Activated naive CD4-positive, alpha-beta T cell treated with anti-CD3 and anti-CD28 coated beads, Interleukin-2, amount 10 ng/mL, durations not matched to agents 7 days and 5 days (primary cell): ENCODE measurements at regions not wholly inside any gene's neighbourhood (a gene's known extent, or its start where the extent isn't known, plus 50 kb on each side); places are given as distances from the start of the nearest gene placed in this dataset.
"Not testable (repeated sequence)": the region's sequence is repeated elsewhere in the genome, so short reads cannot be mapped to it uniquely, and the experiment has no call there.

Experiments
- CTCF ChIA-PET: fragments of 350-600 bp; sonication (Branson Sonifier 250); formaldehyde crosslinking; loops from one replicate; lab custom pipeline; 2021; ENCODE audit warnings: antibody characterized with exemption; lab: Charles Lee
- DNase-seq: peaks from one replicate; pipeline ENCODE4 v3.0.0-alpha.2; 2020
- H3K27ac Mint-ChIP-seq: one replicate; pipeline ENCODE4 v1.8.0; 2021; ENCODE audit warnings: mild to moderate bottlenecking, moderate library complexity, mixed read lengths
- H3K27me3 Mint-ChIP-seq: one replicate; pipeline ENCODE4 v1.8.0; 2021; ENCODE audit warnings: mild to moderate bottlenecking, mixed read lengths
- H3K36me3 Mint-ChIP-seq: one replicate; pipeline ENCODE4 v1.8.0; 2021; ENCODE audit warnings: mixed read lengths
- H3K4me1 Mint-ChIP-seq: one replicate; pipeline ENCODE4 v1.8.0; 2021; ENCODE audit warnings: mixed read lengths
- H3K4me3 Mint-ChIP-seq: one replicate; pipeline ENCODE4 v1.8.0; 2021; ENCODE audit warnings: mild to moderate bottlenecking, moderate library complexity, mixed read lengths
- H3K9me3 Mint-ChIP-seq: one replicate; pipeline ENCODE4 v1.8.0; 2021; ENCODE audit warnings: mixed read lengths

DNA sequence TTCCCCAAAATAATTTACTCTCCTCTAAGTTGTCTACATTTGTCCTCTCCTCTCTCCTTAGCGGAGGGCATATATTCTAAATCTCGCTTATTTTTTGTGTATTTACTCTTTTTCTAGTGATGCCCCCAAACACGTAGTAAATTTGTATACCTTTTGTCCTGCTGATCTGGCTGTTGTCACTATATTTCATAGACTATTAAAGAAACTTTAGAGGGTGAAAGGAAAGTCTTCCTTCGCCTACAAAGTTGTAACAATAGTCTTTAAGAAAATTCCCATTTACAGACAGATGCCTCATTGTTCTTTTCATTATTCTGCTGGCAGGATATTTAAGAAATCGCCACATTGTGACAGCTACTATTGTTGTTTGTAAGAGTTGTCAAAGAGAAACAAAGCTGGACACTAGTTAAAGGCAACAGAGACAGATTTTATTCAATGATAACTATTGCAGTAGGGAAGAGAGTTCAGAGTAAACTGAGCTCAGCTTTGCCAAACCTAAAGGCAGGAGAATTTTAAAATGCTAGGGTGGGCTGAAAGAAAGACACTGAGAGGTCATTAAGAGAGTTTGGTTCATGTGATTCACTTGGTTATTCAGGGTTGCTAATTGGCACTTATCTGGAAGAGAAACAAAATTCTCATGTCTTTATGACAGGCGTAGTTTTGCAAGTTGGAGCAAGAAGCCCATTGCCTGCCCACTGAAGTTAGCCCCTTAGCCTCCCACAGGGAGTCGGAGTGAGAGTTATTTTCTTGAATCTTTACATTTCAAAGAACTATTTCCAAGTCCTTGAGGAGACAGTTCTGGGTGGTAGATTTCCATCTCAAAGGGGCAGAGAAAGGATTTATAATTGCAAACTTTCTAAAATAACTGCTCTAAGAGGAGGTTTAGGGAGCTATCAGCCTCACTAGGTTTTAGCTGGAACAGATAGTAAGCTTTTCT is 1272.5 kb upstream of the SEL1L start:
- CTCF ChIA-PET: no interaction called here
- DNase-seq: no peak
- Mint-ChIP-seq H3K4me3 (no peak overlapping the region), H3K36me3 (no peaks in the 10 kb centered on the region), H3K9me3 (peaks cover 14% of the 10 kb centered on the region), H3K27ac (no peak overlapping the region), H3K27me3 (no peaks in the 10 kb centered on the region), H3K4me1 (no peaks in the 10 kb centered on the region)

DNA sequence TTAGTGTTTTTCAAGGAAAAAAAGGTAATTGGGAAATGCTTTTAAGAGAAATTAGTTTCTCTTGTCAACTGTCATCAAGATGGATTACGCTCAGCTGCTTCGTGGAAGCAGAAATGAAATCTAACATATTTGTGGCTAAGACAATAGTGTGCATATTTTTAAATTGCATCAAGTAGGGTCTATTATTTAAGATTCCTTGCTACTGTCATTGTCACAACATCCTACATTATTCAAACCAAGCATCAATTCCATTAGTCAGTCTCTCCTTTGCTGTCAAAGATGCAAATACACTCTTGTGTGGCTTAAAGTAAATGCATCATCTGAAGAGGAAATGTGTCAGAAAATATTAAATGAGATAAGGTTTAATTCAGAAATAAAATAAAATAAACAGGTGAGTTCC is 1277.6 kb upstream of the SEL1L start:
- H3K27me3 Mint-ChIP-seq: no peaks in the 10 kb centered on the region
- no peaks in the 10 kb centered on the region for H3K36me3 Mint-ChIP-seq
- peaks cover 5% of the 10 kb centered on the region for H3K9me3 Mint-ChIP-seq
- no peak overlapping the region for H3K27ac Mint-ChIP-seq
- no peak for DNase-seq
- no peaks in the 10 kb centered on the region for H3K4me1 Mint-ChIP-seq
- CTCF ChIA-PET: no interaction called here
- H3K4me3 Mint-ChIP-seq: no peak overlapping the region

DNA sequence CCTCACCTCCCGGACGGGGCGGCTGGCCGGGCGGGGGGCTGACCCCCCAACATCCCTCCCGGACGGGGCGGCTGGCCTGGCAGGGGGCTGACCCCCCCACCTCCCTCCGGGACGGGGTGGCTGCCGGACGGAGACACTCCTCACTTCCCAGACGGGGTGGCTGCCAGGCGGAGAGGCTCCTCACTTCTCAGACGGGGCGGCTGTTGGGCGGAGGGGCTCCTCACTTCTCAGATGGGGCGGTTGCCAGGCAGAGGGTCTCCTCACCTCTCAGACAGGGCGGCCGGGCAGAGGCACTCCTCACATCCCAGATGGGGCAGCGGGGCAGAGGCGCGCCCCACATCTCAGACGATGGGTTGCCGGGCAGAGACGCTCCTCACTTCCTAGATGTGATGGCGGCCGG is 1280.7 kb upstream of the SEL1L start:
- H3K9me3 Mint-ChIP-seq, H3K36me3 Mint-ChIP-seq, CTCF ChIA-PET, H3K27me3 Mint-ChIP-seq, H3K27ac Mint-ChIP-seq, DNase-seq, H3K4me3 Mint-ChIP-seq, H3K4me1 Mint-ChIP-seq: not testable (repeated sequence)

DNA sequence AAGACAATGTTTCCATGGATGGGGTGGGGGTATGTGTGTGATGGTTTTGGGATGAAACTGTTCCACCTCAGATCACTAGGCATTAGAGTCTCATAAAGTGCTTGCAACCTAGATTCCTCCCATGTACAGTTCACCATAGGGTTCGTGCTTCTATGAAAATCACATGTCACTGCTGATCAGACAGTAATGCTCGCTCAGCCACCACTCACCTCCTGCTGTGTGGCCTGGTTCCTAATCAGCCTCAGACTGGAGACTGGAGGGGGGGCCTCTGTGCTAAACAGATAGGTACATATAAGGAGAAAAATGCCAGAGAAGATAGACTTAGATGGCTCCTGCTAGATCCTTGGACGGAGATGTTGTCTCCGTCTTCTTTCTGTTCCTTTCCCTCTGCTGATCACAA is 1296.9 kb upstream of the SEL1L start:
- H3K9me3 Mint-ChIP-seq: no peaks in the 10 kb centered on the region
- H3K27ac Mint-ChIP-seq: no peak overlapping the region
- H3K36me3 Mint-ChIP-seq: no peaks in the 10 kb centered on the region
- H3K4me3 Mint-ChIP-seq: no peak overlapping the region
- no peaks in the 10 kb centered on the region for H3K4me1 Mint-ChIP-seq
- CTCF ChIA-PET: no interaction called here
- DNase-seq: no peak
- H3K27me3 Mint-ChIP-seq: no peaks in the 10 kb centered on the region

DNA sequence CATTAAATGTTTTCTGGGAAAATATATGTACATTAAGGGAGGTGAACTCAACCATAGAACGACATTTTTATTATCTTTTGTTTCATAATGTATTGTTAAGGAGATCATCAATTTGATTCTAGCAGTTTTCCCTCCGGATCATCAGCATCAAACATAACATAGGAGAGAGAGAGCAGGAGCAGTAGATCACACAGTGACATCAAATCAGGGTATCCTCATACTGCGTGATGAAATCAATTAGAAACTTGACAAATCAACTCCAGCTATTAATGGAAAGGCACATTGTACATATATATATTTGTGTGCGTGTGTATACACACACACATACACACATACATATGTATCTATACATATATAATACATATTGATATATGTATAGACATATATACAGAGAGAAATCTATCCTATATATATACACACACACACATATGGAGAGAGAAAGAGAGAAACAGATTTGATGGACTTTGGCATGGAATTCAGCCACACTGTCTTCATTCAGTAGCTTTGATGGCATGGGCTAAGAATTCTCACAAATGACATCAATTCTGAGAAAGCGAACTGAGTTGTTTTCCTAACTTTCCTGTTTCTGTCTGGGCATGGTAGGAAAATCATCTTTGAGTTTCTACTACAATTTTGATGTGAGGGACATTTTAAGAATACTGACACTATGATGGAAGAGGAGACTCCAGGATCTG is 1302.8 kb upstream of the SEL1L start:
- DNase-seq: no peak
- Mint-ChIP-seq H3K36me3 (no peaks in the 10 kb centered on the region), H3K27ac (no peak overlapping the region), H3K27me3 (no peaks in the 10 kb centered on the region), H3K4me3 (no peak overlapping the region), H3K9me3 (no peaks in the 10 kb centered on the region), H3K4me1 (no peaks in the 10 kb centered on the region)
- CTCF ChIA-PET: no interaction called here

DNA sequence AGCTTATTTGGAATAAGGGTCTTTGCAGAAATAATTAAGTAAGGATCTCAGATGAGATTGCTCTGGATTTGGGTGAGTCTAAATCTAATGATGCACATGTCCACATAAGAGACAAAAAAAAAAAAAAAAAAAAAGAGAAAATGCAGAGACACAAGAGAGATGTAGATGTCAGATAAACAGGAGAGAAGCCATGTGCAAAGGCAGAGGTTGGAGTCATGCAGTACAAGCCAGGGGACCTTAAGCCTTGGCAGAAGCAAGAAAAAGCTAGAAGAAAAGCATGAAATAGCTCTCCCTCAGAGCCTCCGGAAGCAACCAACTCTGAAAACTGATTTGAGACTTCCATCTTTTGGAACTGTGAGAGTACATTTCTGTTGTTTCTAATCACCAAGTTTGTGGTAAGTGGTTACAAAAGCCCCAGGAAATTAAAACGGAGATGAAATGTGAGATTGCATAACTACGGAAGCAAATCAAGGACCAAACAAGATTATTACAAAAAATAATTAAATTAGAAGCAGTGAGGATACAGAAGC is 1304.0 kb upstream of the SEL1L start:
- H3K27me3 Mint-ChIP-seq: no peaks in the 10 kb centered on the region
- no peaks in the 10 kb centered on the region for H3K36me3 Mint-ChIP-seq
- no peak overlapping the region for H3K27ac Mint-ChIP-seq
- no peaks in the 10 kb centered on the region for H3K9me3 Mint-ChIP-seq
- no peaks in the 10 kb centered on the region for H3K4me1 Mint-ChIP-seq
- DNase-seq: no peak
- H3K4me3 Mint-ChIP-seq: no peak overlapping the region
- CTCF ChIA-PET: no interaction called here

DNA sequence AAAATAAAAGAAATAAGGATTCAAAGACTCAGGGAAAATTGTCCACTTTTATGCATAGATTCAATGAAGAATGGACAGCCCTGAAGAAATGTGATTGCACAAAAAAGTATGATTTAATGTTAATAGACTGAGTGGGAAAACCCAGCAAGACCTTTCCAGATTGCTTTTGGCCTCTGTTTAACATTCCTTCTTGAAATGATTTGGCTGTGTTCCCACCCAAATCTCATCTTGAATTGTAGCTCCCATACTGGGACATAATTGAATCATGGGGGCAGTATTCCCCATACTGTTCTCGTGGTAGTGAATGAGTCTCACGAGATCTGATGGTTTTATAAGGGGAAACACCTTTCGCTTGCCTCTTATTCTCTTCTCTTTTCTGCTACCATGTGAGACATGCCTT is 1316.9 kb upstream of the SEL1L start:
- no peak overlapping the region for H3K27ac Mint-ChIP-seq
- no peaks in the 10 kb centered on the region for H3K36me3 Mint-ChIP-seq
- no peaks in the 10 kb centered on the region for H3K4me1 Mint-ChIP-seq
- no peak overlapping the region for H3K4me3 Mint-ChIP-seq
- H3K27me3 Mint-ChIP-seq: no peaks in the 10 kb centered on the region
- CTCF ChIA-PET: no interaction called here
- peaks cover 2% of the 10 kb centered on the region for H3K9me3 Mint-ChIP-seq
- DNase-seq: no peak

DNA sequence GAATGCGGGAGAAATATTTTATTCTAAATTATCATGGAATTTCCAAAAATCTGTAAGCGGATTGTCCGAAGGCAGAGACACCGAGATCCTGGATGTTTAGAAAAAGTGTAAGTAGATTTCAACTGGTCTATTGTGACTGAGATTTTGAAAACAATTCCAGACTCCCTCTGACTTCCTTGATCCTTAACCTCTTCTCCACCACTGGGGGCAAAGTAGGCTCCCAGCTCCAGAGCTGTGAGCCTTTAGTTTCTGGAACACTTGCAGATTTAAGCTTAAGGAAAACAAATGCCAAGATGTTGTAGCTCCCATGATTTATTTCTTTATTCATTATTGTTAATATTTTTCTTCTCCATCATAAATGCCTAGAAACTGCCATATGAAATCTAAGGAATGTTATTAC is 1320.5 kb upstream of the SEL1L start:
- H3K36me3 Mint-ChIP-seq: no peaks in the 10 kb centered on the region
- no peak overlapping the region for H3K4me3 Mint-ChIP-seq
- H3K9me3 Mint-ChIP-seq: peaks cover 5% of the 10 kb centered on the region
- no peak for DNase-seq
- no peak overlapping the region for H3K27ac Mint-ChIP-seq
- no peaks in the 10 kb centered on the region for H3K4me1 Mint-ChIP-seq
- no peaks in the 10 kb centered on the region for H3K27me3 Mint-ChIP-seq
- CTCF ChIA-PET: no interaction called here

DNA sequence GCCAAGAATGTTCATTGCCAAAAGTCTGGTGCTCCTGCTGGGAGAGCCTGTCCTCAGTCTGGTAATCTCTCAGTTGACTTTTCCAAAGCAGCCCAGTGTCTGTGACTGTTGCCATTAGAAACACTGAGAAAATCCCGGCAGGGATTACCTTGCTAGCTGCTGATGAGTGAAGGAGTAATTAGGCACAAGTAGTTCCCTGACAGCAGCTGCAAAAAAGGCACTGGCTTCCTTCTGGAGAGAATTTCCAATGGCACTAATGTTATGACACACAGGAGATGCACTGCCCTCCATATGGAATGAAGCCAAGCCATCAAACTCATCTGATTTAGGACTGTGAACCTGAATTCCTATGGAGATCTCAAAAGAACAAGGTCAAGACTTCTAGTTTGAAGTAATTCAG is 1321.2 kb upstream of the SEL1L start:
- CTCF ChIA-PET: no interaction called here
- Mint-ChIP-seq H3K4me1 (no peaks in the 10 kb centered on the region), H3K36me3 (no peaks in the 10 kb centered on the region), H3K27ac (no peak overlapping the region), H3K27me3 (no peaks in the 10 kb centered on the region), H3K4me3 (no peak overlapping the region), H3K9me3 (peaks cover 5% of the 10 kb centered on the region)
- DNase-seq: no peak

DNA sequence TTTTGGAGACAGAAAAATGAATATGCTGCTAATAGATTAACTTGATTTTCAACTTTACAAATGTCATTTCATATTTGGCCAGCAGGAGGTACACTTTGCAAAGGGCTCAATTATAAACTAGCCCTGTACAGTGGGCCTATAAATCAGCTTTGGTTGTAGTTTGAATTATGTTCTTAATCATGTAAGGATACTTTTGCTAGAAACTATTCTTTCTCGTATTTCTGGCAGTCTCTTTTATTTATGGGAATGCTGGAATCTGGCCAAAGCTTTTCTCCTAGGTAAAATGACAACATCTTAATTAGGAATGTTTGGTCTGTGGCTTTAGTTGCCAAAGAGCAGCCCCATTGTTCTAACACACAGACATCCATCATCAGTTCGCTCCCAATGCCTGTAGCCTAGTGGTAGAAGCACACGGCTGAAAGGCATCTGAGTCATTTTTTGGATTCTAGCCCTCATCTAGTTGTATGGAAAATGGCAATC is 1322.3 kb upstream of the SEL1L start:
- Mint-ChIP-seq H3K27ac (no peak overlapping the region), H3K27me3 (no peaks in the 10 kb centered on the region), H3K4me1 (no peaks in the 10 kb centered on the region), H3K36me3 (no peaks in the 10 kb centered on the region), H3K9me3 (peaks cover 5% of the 10 kb centered on the region), H3K4me3 (no peak overlapping the region)
- no peak for DNase-seq
- CTCF ChIA-PET: no interaction called here

DNA sequence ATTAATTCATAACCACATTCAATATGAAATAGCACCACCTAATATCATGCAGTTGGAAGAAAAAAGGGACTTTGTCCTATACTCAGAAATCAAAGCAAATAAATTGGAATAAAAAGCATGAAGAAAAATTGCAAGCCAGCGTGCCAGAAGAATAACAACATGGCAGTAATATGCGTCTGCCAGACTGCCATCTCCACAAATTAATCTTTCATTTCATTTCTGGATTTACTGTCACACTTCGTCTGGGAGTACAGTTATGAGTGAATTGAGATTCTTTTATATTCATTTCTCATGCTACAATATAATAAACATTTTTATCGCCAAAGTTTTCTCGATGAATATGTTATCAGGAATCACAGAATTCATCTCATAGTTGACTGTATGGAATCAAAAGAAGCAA is 1327.7 kb upstream of the SEL1L start:
- CTCF ChIA-PET: no interaction called here
- Mint-ChIP-seq H3K36me3 (no peaks in the 10 kb centered on the region), H3K27me3 (no peaks in the 10 kb centered on the region), H3K9me3 (peaks cover 13% of the 10 kb centered on the region), H3K4me1 (no peaks in the 10 kb centered on the region), H3K27ac (no peak overlapping the region), H3K4me3 (no peak overlapping the region)
- no peak for DNase-seq

DNA sequence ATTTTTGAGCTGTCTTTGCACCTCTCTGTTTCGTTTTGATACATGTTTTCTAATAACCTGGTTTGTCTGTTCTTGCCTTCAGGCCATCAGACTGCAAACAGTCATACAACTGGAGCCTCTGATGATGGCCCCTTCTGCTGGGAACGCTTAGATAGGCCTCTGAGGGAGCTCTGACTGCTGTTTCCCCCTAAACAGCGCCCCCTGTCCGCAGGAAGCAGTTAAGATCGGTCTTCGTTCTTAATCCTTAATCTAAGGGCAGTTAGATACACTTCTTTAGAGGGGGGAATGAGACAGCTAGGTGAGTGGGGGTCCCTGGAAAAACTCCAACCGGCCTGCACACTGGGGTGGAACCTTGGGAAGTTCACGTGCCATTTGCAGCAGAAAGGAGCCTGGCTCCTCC is 1338.8 kb upstream of the SEL1L start:
- Mint-ChIP-seq H3K36me3 (no peaks in the 10 kb centered on the region), H3K4me3 (no peak overlapping the region), H3K9me3 (peaks cover 4% of the 10 kb centered on the region), H3K4me1 (no peaks in the 10 kb centered on the region), H3K27me3 (no peaks in the 10 kb centered on the region), H3K27ac (no peak overlapping the region)
- CTCF ChIA-PET: no interaction called here
- no peak for DNase-seq

DNA sequence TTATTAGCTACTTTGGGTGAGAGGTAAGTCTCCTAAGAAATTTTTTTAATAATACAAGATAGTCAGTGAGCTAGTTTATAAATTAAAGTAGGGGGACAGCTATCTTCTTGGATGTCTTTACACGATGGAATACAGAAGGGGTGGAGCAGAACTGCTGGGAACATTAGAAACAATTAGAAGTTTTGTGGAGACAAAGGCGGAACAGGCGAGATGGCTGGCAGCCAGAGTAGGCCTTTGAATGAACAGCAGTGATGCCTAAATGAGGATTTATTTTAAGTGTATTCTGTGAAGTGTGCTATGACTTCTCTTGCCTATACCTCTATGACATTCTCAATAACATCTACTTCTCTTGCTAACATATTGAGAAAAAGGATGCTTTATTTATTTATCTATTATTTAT is 1345.3 kb upstream of the SEL1L start:
- Mint-ChIP-seq H3K27ac (no peak overlapping the region), H3K4me1 (no peaks in the 10 kb centered on the region), H3K9me3 (peaks cover 13% of the 10 kb centered on the region), H3K27me3 (no peaks in the 10 kb centered on the region), H3K4me3 (no peak overlapping the region), H3K36me3 (no peaks in the 10 kb centered on the region)
- CTCF ChIA-PET: interaction anchor here (1.0 kb wide), 1 partner anchor 416 kb away, joined by 3 read pairs; no protein-coding TSS in a partner anchor
- DNase-seq: no peak

DNA sequence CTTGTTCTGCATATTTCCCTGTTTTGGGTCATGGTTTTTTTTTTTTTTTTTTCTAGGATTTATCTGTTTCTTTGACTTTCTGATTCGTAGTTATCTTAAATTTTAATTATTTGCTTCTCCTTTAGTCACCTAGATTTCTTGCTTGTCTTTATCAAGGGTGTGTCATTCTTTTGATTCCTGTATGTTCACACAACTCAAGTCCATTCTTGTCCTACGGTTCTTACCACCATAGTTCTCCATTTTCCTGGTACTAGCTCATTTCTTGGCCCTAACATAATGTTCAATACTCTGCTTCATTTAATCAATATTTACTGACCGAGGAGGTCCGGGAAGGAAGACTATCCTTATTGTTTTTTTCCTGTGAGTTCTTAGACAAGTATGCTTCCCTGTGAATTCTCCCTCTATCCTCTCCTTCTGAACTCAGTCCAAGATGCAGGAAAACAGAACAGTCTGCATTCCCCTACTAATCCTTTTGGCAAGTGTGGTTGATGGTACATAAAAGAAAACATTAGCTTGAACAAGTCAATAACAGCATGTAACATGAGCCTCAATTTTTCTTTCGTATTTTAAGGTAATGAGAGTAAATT is 1346.4 kb upstream of the SEL1L start:
- Mint-ChIP-seq H3K4me3 (no peak overlapping the region), H3K4me1 (no peaks in the 10 kb centered on the region), H3K36me3 (no peaks in the 10 kb centered on the region), H3K27me3 (no peaks in the 10 kb centered on the region), H3K27ac (no peak overlapping the region), H3K9me3 (peaks cover 10% of the 10 kb centered on the region)
- CTCF ChIA-PET: interaction anchor here (1.0 kb wide), 1 partner anchor 417 kb away, joined by 3 read pairs; no protein-coding TSS in a partner anchor
- no peak for DNase-seq
